GM12891 (cell line): ENCODE measurements at regions not wholly inside any gene's neighbourhood (a gene's known extent, or its start where the extent isn't known, plus 50 kb on each side); places are given as distances from the start of the nearest gene placed in this dataset.

Experiments
- PAX5 ChIP-seq: IDR thresholded peaks from 2 replicates; pipeline ENCODE4 v1.6.1; 2011; ENCODE audit warnings: low read length, moderate library complexity, mild to moderate bottlenecking; ENCODE audit not compliant: insufficient read depth, severe bottlenecking
- POLR2A ChIP-seq: IDR thresholded peaks from 2 replicates; pipeline ENCODE4 v1.6.1; 2011; ENCODE audit warnings: low read depth, low read length, control low read depth
- POLR2AphosphoS5 ChIP-seq: IDR thresholded peaks from 2 replicates; pipeline ENCODE4 v1.6.1; 2011; ENCODE audit warnings: low read depth, low read length, control low read depth
- POU2F2 ChIP-seq: IDR thresholded peaks from 2 replicates; pipeline ENCODE4 v1.6.1; 2011; ENCODE audit warnings: low read depth, mild to moderate bottlenecking, control low read depth, low read length, moderate library complexity
- SPI1 ChIP-seq: IDR thresholded peaks from 2 replicates; pipeline ENCODE4 v1.6.1; 2011; ENCODE audit warnings: low read depth, low read length, control low read depth
- TAF1 ChIP-seq: IDR thresholded peaks from 2 replicates; pipeline ENCODE4 v1.6.1; 2011; ENCODE audit warnings: low read depth, low read length, control low read depth

DNA sequence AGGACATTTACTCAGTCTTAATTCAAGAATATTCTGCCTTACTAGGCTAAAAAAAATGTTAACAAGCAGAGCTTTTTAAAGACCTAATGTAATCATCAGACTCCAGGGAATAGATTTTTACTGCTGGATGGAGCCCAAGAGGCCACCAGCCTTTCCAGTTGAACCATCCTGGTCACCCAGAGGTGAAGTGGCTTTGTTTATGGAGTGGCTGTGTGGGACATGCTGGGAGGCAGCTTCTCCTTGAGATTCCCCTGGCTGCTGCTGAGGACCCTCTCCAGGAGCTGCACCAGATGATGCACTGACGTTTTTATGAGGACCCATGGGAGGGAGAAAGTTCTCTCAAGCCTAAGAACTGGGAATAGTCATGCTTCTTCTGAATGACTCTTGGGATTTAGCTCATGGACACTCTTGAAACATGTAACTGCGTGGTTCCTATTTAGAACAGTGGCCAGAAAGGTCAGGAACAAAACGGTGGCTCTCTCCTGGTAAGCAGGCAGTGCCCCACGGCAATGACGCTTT is 205.9 kb upstream of the MIR17HG start:
- TF ChIP-seq POLR2A (no peak), TAF1 (no peak), POLR2AphosphoS5 (no peak), POU2F2 (no peak), SPI1 (no peak), PAX5 (no peak)
